GM12872 (cell line): ENCODE measurements at regions not wholly inside any gene's neighbourhood (a gene's known extent, or its start where the extent isn't known, plus 50 kb on each side); places are given as distances from the start of the nearest gene placed in this dataset.

Experiments
- CTCF ChIP-seq: IDR thresholded peaks from 3 replicates; pipeline ENCODE4 v1.5.1; 2011; ENCODE audit warnings: low read depth, mild to moderate bottlenecking, low read length, moderate library complexity; ENCODE audit not compliant: insufficient read depth

GRCh38 chr6:68328156-68328555 lies 306.9 kb upstream of the ADGRB3 start:
- TF ChIP-seq CTCF = no peak

- no peak for TF ChIP-seq CTCF
These were observed 308.3 kb upstream of the ADGRB3 start for GRCh38 chr6:68326762-68327161.

- no peak for TF ChIP-seq CTCF
These were observed 317.7 kb upstream of the ADGRB3 start for GRCh38 chr6:68317366-68317765.

GRCh38 chr6:68313911-68314310 lies 321.2 kb upstream of the ADGRB3 start:
- TF ChIP-seq CTCF = no peak

- TF ChIP-seq CTCF = no peak
These were observed 327.8 kb upstream of the ADGRB3 start for GRCh38 chr6:68307301-68307700.

- no peak for TF ChIP-seq CTCF
These were observed 339.0 kb upstream of the ADGRB3 start for GRCh38 chr6:68296126-68296525.

- TF ChIP-seq CTCF = no peak
These were observed 352.4 kb upstream of the ADGRB3 start for GRCh38 chr6:68282646-68283045.
